GM23338 (cell line): ENCODE measurements at regions not wholly inside any gene's neighbourhood (a gene's known extent, or its start where the extent isn't known, plus 50 kb on each side); places are given as distances from the start of the nearest gene placed in this dataset.

Source experiments
- CREB1 ChIP-seq: fragments of 250-450 bp; sonication (Bioruptor Pico); IDR thresholded peaks from 2 replicates; pipeline ENCODE4 v1.5.0; 2020; ENCODE audit warnings: low read depth, mild to moderate bottlenecking, moderate library complexity
- EZH2 ChIP-seq: fragments of 200-600 bp; sonication (generic); IDR thresholded peaks from one replicate; pipeline ENCODE4 v1.8.0; 2017; ENCODE audit warnings: antibody characterized with exemption, mild to moderate bottlenecking, low read depth; ENCODE audit not compliant: unreplicated experiment
- POLR2AphosphoS5 ChIP-seq: IDR thresholded peaks from 2 replicates; pipeline ENCODE4 v1.6.1; 2016; ENCODE audit warnings: antibody characterized with exemption, low read depth
- REST ChIP-seq: IDR thresholded peaks from one replicate; pipeline ENCODE4 v1.6.1; 2018; ENCODE audit warnings: antibody characterized with exemption; ENCODE audit not compliant: unreplicated experiment
- TF ChIP-seq, protein P1 (sequence below), 2 experiments: fragments of 200-600 bp in 1 of 2; sonication (generic) in 1 of 2; conservative IDR thresholded peaks; 2 replicates each; pipeline versions ENCODE4 v1.5.1 to v1.6.1; 2016 to 2017; ENCODE audit warnings: antibody characterized with exemption in 2 of 2, low read depth in 2 of 2, mild to moderate bottlenecking in 2 of 2, moderate library complexity in 1 of 2

- TF ChIP-seq, protein P1, sequence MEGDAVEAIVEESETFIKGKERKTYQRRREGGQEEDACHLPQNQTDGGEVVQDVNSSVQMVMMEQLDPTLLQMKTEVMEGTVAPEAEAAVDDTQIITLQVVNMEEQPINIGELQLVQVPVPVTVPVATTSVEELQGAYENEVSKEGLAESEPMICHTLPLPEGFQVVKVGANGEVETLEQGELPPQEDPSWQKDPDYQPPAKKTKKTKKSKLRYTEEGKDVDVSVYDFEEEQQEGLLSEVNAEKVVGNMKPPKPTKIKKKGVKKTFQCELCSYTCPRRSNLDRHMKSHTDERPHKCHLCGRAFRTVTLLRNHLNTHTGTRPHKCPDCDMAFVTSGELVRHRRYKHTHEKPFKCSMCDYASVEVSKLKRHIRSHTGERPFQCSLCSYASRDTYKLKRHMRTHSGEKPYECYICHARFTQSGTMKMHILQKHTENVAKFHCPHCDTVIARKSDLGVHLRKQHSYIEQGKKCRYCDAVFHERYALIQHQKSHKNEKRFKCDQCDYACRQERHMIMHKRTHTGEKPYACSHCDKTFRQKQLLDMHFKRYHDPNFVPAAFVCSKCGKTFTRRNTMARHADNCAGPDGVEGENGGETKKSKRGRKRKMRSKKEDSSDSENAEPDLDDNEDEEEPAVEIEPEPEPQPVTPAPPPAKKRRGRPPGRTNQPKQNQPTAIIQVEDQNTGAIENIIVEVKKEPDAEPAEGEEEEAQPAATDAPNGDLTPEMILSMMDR (conservative IDR thresholded peaks at IDR 0.05; ENCODE audit: low read depth in 2 of 2), result no peak
- TF ChIP-seq REST (no peak), POLR2AphosphoS5 (no peak), EZH2 (no peak), CREB1 (CRISPR knock-in tag) (no peak)
These were observed 146.2 kb upstream of the MBL2 start for GRCh38 chr10:52918714-52919305.
